Heart right ventricle (tissue), 16 donors: ENCODE measurements at regions not wholly inside any gene's neighbourhood (a gene's known extent, or its start where the extent isn't known, plus 50 kb on each side); places are given as distances from the start of the nearest gene placed in this dataset.

Experiments
- ATAC-seq, 8 donors: fragments of 200-7000 bp; cut with Tn5 transposase; one replicate each; pipeline ENCODE4 v1.9.1; 2020; ENCODE audit warnings: mild to moderate bottlenecking in 8 of 8, moderate library complexity in 8 of 8, moderate number of reproducible peaks in 1 of 8
- DNase-seq, 2 donors: peaks; one replicate each; pipeline ENCODE4 v3.0.0-alpha.2; 2020
- H3K27ac ChIP-seq, 10 donors: fragments of 200-600 bp; sonication (generic) in 2 of 10; one replicate each; pipeline versions ENCODE4 v1.5.0 to v1.8.0; 2020 to 2022; ENCODE audit warnings: mild to moderate bottlenecking in 3 of 10
- H3K27me3 ChIP-seq, 7 donors: fragments of 200-600 bp; one replicate each; pipeline ENCODE4 v1.8.0; 2021 to 2022; ENCODE audit warnings: mild to moderate bottlenecking in 2 of 7
- H3K36me3 ChIP-seq, 9 donors: fragments of 200-600 bp; sonication (generic) in 1 of 9; one replicate each; pipeline versions ENCODE4 v1.5.0 to v1.8.0; 2020 to 2022; ENCODE audit warnings: mild to moderate bottlenecking in 2 of 9
- H3K4me1 ChIP-seq, 9 donors: fragments of 200-600 bp; sonication (generic) in 1 of 9; one replicate each; pipeline versions ENCODE4 v1.5.0 to v1.8.0; 2020 to 2022; ENCODE audit warnings: mild to moderate bottlenecking in 4 of 9
- H3K4me3 ChIP-seq, 10 donors: fragments of 200-600 bp; sonication (generic) in 2 of 10; one replicate each; pipeline versions ENCODE4 v1.5.0 to v1.8.0; 2020 to 2022; ENCODE audit warnings: mild to moderate bottlenecking in 7 of 10, moderate library complexity in 2 of 10
- H3K9me3 ChIP-seq, 11 donors: fragments of 200-600 bp in 10 of 11; sonication (generic) in 2 of 11; one replicate each; pipeline versions ENCODE4 v1.5.0 to v1.8.0; 2013 to 2022; ENCODE audit warnings: mild to moderate bottlenecking in 2 of 11, control low read depth in 1 of 11, moderate library complexity in 1 of 11
- WGBS, 2 donors: extraction: QIAGEN DNeasy Blood & Tissue Kit; methylation state at CpG; one replicate each; pipeline ENCODE4 v1.1.7; 2013; ENCODE audit warnings: inconsistent platforms in 1 of 2; 5-methylcytosine and 5-hydroxymethylcytosine counted together
- intact Hi-C, 10 donors: fragments of 100-400 bp; cut with DNase I; formaldehyde crosslinking; loops; one replicate each; pipeline versions ENCODE4 v1.11.1 to v1.14.2; 2022
- TF ChIP-seq, protein P1 (sequence below), 9 donors: fragments of 200-600 bp; sonication (generic) in 2 of 9; IDR thresholded peaks; one replicate each; pipeline versions ENCODE4 v1.5.0 to v1.8.0; 2021 to 2022; ENCODE audit warnings: antibody characterized with exemption in 9 of 9, mild to moderate bottlenecking in 5 of 9, moderate library complexity in 1 of 9
- donor health status: Arrhythmogenic right ventricular cardiomyopathy.
- donor health status: ischemic (EF 13 %, LVEDD 7.1; RV severe dilation, severe dysfunction).
- donor health status: healthy with polysubstance abuse.
- donor health status: DM: no; HTN: yes; CAD: no.
- donor health status: DM: no; HTN: no; CAD: no.
- donor health status: ischemic (EF 25% LVEDD 6.9; RV normal size, moderate dysfunction).
- donor health status: ischemic (EF 25% LVEDD 5.7; RV mildly dilated, moderate dysfunction).
- donor health status: healthy.
- donor health status: DM: yes; HTN: yes; CAD: no.
- donor health status: Ischemic cardiomyopathy.
- donor health status: ischemic (EF 35%, LVEDD 5.7; RV mildly dilated, moderate dysfunction).
- donor health status: nonischemic (EF 11% LVEDD 7.7; RV severe dilation, severe dysfunction).
- donor health status: DM: yes; HTN: yes; CAD: no.
- donor health status: PGD.
- donor health status: ischemic (EF 29% LVEDD 5.4; RV normal size, mild dysfunction).
- donor health status: nonischemic (EF 23%, LVEDD 6.1; RV moderate dilation, normal function).

DNA sequence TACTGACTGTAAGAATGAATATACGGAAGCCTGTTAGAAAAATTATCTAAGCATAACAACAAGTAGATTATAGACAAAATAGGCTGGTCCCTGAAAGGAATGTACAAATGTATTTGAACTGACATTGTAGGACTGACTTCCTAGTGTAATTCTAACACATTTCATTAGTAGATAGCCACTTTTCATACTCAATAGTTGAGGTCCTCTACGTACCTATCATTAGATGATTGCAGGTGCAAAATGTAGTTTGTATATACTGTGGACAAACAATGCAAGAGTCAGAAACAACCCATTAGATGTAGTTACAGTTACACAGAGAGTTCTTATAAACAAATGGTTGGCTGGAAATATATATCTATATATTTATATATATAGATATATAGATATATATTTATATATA is 402.3 kb upstream of the SLITRK6 start:
- no peaks in the 10 kb centered on the region for H3K4me1 ChIP-seq
- 39 to 52% methylated on average over 2 of the region's 2 CpGs for WGBS, 2 donors
- H3K9me3 ChIP-seq: peaks cover 0 to 4% (median 0%) of the 10 kb centered on the region in 11 donors
- H3K36me3 ChIP-seq: no peaks in the 10 kb centered on the region
- DNase-seq: no peak
- no peak for ATAC-seq
- intact Hi-C loops: no loop called here
- H3K4me3 ChIP-seq: no peak overlapping the region
- H3K27me3 ChIP-seq: no peaks in the 10 kb centered on the region
- TF ChIP-seq, protein P1, sequence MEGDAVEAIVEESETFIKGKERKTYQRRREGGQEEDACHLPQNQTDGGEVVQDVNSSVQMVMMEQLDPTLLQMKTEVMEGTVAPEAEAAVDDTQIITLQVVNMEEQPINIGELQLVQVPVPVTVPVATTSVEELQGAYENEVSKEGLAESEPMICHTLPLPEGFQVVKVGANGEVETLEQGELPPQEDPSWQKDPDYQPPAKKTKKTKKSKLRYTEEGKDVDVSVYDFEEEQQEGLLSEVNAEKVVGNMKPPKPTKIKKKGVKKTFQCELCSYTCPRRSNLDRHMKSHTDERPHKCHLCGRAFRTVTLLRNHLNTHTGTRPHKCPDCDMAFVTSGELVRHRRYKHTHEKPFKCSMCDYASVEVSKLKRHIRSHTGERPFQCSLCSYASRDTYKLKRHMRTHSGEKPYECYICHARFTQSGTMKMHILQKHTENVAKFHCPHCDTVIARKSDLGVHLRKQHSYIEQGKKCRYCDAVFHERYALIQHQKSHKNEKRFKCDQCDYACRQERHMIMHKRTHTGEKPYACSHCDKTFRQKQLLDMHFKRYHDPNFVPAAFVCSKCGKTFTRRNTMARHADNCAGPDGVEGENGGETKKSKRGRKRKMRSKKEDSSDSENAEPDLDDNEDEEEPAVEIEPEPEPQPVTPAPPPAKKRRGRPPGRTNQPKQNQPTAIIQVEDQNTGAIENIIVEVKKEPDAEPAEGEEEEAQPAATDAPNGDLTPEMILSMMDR (IDR thresholded peaks at IDR 0.05): no peak
- no peak overlapping the region for H3K27ac ChIP-seq

DNA sequence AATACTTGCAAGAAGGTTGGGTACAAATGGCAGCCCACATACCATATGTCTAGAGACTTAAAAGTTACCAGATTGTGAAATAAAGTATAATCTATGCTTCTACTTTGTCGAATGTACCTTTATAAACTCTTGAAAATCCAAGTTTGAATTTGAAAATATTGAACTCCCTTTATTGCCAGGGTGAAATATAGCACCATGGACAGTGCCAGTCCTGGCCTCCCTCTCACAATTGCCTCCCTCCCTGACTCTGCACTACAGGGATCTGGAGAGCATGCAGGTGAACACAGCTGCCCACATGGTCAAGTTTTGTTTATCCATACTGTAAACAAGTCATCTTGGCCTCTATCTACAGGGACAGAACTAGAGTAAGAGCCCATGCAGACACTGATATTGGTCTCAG is 394.1 kb upstream of the SLITRK6 start:
- DNase-seq (no peak), ATAC-seq (no peak)
- no peaks in the 10 kb centered on the region for H3K36me3 ChIP-seq
- WGBS, 2 donors: 42 to 66% methylated on average over 1 of the region's 1 CpG
- no peak overlapping the region for H3K4me3 ChIP-seq
- TF ChIP-seq, protein P1 (IDR thresholded peaks at IDR 0.05): no peak
- H3K9me3 ChIP-seq: peaks cover 0 to 10% (median 0%) of the 10 kb centered on the region in 11 donors
- intact Hi-C loops: no loop called here
- no peaks in the 10 kb centered on the region for H3K27me3 ChIP-seq
- no peaks in the 10 kb centered on the region for H3K4me1 ChIP-seq
- H3K27ac ChIP-seq: no peak overlapping the region

DNA sequence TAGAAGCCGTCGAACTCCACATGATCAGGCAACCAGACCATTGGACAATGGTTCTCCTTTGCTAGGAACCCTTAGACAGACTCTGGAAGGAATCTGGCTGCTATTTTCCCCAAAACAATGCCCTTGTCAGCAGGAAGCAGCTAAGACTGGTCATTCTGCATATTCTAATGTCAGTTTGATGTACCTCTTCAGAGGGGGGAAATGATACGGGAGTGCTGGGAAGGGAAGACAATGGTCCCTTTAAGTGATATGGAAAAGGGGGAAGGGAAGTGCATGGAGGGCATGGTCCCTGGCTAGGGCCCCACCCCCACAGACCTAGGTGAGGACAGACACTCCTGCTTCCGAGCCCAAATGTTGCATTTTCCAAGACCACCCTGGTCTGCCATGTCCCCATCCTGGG is 389.0 kb upstream of the SLITRK6 start:
- intact Hi-C loops: no loop called here
- ATAC-seq (no peak), DNase-seq (no peak)
- Histone ChIP-seq H3K27me3 (no peaks in the 10 kb centered on the region), H3K9me3 (peaks cover 0 to 37% (median 0%) of the 10 kb centered on the region in 11 donors), H3K36me3 (no peaks in the 10 kb centered on the region), H3K27ac (no peak overlapping the region), H3K4me1 (no peaks in the 10 kb centered on the region), H3K4me3 (no peak overlapping the region)
- TF ChIP-seq, protein P1 (IDR thresholded peaks at IDR 0.05): no peak
- WGBS, 2 donors: 80 to 86% methylated on average over 4 of the region's 4 CpGs

DNA sequence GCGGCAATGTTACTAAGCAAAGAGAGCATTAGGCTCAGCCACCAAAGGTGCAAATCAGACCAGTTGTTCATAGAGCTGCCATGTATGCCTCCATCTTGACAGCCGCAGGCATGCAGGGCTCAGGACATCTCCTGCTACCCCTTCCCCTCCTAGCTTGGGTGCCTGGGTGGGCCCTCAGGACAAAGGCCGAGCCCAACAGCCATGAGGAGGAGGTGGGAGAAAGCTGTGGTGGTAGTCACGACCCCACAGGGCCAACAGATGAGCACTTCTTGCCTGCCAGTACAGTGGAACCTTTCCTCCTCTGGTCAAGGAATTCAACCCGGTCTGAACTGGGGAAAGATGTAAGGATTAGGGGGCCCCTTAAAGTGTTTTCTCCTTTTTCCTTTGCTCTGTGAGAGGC is 386.4 kb upstream of the SLITRK6 start:
- no peak for ATAC-seq
- intact Hi-C loops: no loop called here
- Histone ChIP-seq H3K4me1 (no peaks in the 10 kb centered on the region), H3K9me3 (peaks cover 0 to 60% (median 0%) of the 10 kb centered on the region in 11 donors), H3K36me3 (no peaks in the 10 kb centered on the region), H3K27ac (no peak overlapping the region), H3K4me3 (no peak overlapping the region), H3K27me3 (no peaks in the 10 kb centered on the region)
- 60 to 75% methylated on average over 5 of the region's 5 CpGs for WGBS, 2 donors
- no peak for DNase-seq
- TF ChIP-seq, protein P1 (IDR thresholded peaks at IDR 0.05): no peak
